Stimulated activated CD4-positive, alpha-beta T cell treated with anti-CD3 and anti-CD28 coated beads, TNF-alpha, amount 100 ng/mL, for 4 hours (primary cell): ENCODE measurements at regions not wholly inside any gene's neighbourhood (a gene's known extent, or its start where the extent isn't known, plus 50 kb on each side); places are given as distances from the start of the nearest gene placed in this dataset.
"Not testable (repeated sequence)": the region's sequence is repeated elsewhere in the genome, so short reads cannot be mapped to it uniquely, and the experiment has no call there.

Experiments
- DNase-seq, 3 experiments: peaks; one replicate each; pipeline ENCODE4 v3.0.0-alpha.2; 2020; ENCODE audit warnings: low read depth in 3 of 3

GRCh38 chr4:114435116-114435515 is 163.5 kb upstream of the UGT8 start:
- no peak for DNase-seq

GRCh38 chr4:114442856-114443255 is 155.8 kb upstream of the UGT8 start:
- DNase-seq: no peak

GRCh38 chr4:114444211-114444610 is 154.4 kb upstream of the UGT8 start:
- DNase-seq: no peak

- DNase-seq: not testable (repeated sequence)
Observed at GRCh38 chr4:114447963-114448516, 150.6 kb upstream of the UGT8 start.

GRCh38 chr4:114458728-114459127 is 139.9 kb upstream of the UGT8 start:
- no peak for DNase-seq

- no peak for DNase-seq
Observed at GRCh38 chr4:114464726-114465272, 133.8 kb upstream of the UGT8 start.

GRCh38 chr4:114465766-114466165 is 132.8 kb upstream of the UGT8 start:
- DNase-seq: no peak

- no peak for DNase-seq
Observed at GRCh38 chr4:114466299-114466698, 132.3 kb upstream of the UGT8 start.

- DNase-seq: no peak
Observed at GRCh38 chr4:114472269-114473032, 126.2 kb upstream of the UGT8 start.

GRCh38 chr4:114474188-114474800 is 124.3 kb upstream of the UGT8 start:
- no peak for DNase-seq

- DNase-seq: no peak
Observed at GRCh38 chr4:114476310-114476709, 122.3 kb upstream of the UGT8 start.

GRCh38 chr4:114479595-114479994 is 119.0 kb upstream of the UGT8 start:
- DNase-seq: no peak

GRCh38 chr4:114481856-114482255 is 116.8 kb upstream of the UGT8 start:
- no peak for DNase-seq

- DNase-seq: no peak
Observed at GRCh38 chr4:114487101-114487500, 111.5 kb upstream of the UGT8 start.

- DNase-seq: no peak
Observed at GRCh38 chr4:114488301-114488982, 110.2 kb upstream of the UGT8 start.

- DNase-seq: no peak
Observed at GRCh38 chr4:114494246-114494803, 104.3 kb upstream of the UGT8 start.

- no peak for DNase-seq
Observed at GRCh38 chr4:114495471-114495928, 103.1 kb upstream of the UGT8 start.

GRCh38 chr4:114497116-114497515 is 101.5 kb upstream of the UGT8 start:
- no peak for DNase-seq

- DNase-seq: no peak
Observed at GRCh38 chr4:114509340-114509739, 89.3 kb upstream of the UGT8 start.

- DNase-seq: no peak
Observed at GRCh38 chr4:114512595-114513295, 85.9 kb upstream of the UGT8 start.

GRCh38 chr4:114519368-114519767 is 79.2 kb upstream of the UGT8 start:
- no peak for DNase-seq
